ENCODE measurements at regions not wholly inside any gene's neighbourhood (a gene's known extent, or its start where the extent isn't known, plus 50 kb on each side); places are given as distances from the start of the nearest gene placed in this dataset.

DNA sequence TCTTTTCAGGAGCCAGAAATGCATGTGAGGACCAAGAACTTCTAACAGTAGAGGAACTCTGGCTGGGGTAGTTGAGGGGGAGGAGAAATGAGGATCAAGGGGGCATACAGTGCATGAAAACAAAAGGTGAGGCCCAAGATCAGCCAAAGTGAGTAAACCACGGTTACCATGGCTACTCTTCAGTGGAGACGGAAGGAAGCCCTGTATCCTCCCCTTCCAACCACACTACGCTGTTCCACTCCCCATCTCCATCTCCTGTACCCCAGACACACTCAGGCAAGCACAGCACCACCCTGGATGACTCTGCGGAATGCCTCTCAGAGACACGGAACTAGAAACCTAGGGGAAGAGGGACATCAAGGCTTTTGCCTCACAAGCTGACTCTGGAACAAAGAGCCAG is 157.6 kb upstream of the CAMK1G start:
- no peak for DNase-seq

DNA sequence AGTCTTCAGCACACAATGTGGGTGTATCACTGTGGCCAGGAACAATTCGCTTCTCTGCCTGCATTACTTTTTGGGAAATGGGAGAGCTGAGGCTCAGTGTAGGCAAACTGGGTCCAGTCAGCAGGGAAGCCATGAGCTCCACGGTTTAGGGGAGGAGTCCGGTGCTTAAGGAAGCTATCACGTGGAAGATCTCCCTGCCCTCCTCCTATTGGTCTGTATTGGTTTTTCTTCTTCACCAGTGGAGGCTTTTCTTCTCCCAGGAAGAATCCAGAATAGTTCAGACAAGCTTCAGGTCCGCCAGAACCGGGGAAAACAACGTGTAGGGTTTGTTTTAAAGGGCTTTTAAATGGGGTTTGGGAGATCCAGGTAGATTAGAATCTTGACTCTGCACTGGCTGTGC is 156.2 kb upstream of the CAMK1G start:
- DNase-seq: no peak

DNA sequence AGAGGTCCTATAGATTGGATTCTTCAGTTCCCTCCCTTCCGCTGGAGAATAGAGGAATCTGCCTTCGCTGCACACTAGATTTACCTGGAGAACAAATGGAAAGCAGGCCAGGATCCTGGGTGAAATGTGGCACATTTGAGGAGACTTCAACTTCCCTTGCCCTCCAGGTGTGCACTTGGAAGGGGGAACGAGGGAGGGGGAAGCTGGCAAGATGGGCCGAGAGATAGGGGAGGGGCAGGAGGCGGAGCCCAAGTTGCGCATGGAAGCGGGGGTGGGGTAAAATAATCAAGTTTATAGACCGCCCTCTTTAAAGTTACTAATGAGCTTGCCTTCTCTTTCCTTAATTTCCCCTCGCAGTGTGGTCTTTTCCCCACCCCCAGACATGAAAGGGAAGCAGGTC is 155.7 kb upstream of the CAMK1G start:
- no peak for DNase-seq

DNA sequence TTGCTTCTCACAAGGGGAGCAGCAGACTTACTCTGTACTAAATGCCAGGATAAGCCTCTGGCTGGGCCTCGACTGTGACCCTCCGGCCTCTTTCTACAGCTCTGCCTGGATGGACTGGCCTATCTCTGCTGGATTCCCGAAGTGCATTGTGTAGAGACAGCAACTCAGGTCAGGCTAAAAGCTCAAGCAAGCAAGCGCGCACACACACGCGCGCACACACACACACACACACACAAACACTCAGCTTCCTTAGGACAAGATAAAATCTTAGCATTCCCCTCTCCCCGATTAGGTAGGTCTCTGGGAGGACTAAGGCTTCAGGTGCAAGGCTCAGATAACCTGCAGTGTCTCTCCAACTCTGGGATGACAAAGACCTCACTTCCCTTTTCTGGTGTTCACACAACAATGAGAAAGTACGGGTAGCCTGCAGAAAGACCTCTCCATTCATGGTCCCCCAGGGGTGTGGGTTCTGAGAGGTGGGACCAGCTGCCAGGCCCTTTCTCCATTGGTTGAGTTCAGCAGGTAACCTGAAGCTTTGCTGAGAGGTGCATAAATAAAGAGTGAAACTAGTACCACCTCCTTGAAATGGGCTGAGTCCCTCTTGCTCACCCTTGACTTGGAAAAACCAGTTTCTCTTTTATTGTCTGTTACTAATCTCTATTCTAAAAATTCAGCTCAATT is 155.1 kb upstream of the CAMK1G start:
- DNase-seq: no peak

DNA sequence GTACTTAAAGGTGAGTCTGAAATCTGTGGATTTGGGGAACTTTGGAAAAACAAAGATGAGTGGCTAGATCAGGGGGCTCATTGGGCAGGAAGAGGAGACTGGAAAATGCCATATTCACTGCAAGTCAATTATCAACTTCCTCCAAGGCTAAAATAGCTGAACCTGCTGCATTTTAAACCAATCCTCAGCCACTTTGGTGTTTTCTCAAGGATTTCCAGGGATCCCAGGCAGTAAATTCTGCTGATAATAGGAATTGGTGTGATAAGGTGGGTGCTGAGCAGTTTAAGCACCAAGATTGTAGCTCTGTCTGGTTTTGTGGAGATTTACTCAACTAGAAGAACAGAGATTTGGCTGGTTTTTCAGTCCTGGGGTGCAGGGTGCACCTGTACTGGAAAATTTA is 153.9 kb upstream of the CAMK1G start:
- no peak for DNase-seq

DNA sequence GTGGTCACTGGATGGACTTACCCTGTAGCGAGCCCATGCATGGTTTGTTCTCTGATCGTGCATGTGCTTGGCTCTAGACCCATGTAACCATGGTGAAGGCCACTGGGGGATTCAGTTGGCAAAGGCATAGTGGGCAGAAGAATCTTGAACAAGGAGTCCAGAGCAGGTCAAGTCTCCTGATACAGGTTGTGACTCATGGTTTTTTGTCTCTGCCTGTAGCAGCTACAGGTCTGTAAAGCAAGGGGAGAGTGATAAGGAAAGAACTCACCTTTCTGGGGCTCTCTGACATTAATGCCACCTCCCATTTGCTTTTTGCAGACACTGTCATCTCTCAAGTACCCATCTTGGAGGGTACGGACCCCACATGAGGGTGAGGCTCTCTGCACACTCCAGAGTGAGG is 153.4 kb upstream of the CAMK1G start:
- no peak for DNase-seq

DNA sequence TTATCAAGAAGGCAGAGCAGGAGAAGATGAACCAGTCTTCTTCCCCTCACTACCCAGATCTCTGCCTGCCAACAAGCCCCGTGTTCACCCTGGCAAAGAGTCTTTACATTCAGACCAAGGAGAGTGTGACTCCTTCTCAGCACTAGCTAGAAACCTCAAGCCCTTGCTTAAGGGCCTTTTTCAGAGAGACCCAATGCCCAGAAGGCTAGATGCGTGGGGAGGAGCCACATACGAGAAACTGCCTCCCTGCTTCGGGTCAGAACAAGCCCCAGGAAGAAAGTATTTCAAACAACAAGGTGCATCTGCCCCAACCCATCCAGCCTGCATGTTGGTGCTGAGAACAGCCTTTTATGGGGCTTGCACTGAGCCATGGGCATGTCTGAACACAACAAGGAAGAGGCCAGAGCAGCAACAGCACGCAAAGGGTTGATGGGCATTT is 152.7 kb upstream of the CAMK1G start:
- DNase-seq: no peak

DNA sequence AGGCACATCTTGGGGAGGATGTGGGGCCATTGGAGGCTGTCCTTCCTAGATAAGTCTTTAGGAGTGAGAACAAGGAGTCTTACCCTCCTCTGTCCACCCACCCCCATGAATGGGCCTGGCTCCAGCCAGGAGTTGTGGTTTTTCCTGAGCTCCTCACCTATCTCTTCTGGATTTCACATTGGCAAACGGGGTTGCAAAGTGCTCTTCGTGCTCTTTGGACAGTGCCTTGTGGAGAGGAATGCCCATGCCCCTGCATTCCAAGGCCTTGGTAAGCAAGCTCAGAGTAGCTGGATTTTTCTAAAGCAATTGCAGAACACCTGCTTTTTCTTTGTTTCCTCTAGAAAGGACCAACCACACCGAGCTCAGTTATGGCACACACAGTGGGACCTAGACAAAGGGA is 152.1 kb upstream of the CAMK1G start:
- no peak for DNase-seq

DNA sequence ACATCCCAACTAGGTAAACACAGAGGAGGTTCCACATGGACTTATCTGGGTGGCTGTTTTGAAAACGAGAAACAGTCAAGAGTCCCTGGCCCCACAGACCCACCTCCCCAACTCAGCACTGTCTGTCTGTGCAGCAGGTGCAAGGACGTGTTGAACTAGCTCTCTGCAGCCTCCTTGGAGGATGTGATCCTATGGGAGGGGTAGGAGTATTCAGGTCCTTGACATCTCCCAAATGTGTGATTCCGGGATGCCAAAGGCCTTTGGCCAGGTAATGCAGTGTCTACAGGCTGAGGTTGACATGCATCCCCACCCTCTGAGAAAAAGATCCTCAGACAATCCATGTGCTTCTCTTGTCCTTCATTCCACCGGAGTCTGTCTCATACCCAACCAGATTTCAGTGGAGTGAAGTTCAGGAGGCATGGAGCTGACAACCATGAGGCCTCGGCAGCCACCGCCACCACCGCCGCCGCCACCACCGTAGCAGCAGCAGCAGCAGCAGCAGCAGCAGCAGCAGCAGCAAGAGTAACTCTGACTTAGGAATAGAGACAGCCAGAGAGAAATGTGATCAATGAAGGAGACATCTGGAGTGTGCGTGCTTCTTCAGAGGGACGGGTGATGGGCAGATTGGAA is 151.6 kb upstream of the CAMK1G start:
- DNase-seq: no peak

DNA sequence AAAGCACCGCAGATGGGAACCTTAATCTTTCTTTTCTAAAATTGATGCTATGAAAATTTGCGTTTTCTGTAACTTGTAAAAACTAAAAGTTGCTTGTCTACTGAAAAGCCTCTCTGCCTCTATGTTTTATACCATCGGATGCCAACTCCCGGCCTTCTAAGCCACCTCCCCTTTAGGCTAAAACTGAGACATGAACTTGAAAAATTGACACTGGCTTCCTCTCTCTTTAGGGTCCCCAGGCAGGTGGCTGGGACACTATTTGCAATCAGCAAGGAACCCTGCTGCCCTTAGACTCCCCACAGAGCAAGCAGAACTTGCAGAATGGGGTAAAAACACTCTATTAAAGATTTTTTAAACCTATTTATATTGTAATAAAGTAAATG is 151.1 kb upstream of the CAMK1G start:
- DNase-seq: no peak

DNA sequence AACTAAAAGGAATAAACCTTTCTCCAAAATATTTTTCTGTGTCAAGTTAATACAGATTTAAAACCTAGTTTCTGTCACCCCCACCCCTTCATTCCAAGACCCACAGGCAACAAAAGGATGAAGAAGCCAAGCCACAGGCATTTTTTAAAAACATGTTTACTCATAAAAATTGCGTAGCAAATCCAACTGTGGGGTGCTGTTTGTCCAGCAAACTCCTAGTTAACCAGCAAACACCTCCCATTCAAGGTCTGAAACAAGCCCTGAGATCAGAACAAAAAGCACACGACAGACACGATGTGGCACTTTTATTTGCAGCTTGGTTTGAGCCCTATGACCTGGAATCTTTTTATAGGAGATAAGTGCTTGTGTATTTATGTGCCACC is 149.9 kb upstream of the CAMK1G start:
- DNase-seq: no peak

DNA sequence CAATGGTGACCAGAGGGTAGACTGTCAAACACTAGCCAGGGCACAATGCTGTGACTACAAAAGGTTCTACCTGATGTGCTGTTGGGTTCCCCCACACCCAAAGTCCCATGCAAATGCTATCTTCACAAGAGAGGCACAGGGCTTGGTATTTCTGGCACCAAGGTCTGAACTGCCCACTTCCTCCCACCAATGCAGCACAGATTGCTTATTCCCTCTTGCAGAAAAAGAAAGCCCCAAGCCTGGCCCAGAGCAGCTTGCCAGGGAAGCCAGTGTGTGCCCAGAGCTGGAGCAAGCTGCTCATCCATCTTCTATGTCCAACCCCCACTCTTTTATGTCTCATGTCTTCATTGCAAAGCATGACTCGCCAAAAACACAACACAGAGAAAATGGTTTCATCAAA is 149.4 kb upstream of the CAMK1G start:
- no peak for DNase-seq

DNA sequence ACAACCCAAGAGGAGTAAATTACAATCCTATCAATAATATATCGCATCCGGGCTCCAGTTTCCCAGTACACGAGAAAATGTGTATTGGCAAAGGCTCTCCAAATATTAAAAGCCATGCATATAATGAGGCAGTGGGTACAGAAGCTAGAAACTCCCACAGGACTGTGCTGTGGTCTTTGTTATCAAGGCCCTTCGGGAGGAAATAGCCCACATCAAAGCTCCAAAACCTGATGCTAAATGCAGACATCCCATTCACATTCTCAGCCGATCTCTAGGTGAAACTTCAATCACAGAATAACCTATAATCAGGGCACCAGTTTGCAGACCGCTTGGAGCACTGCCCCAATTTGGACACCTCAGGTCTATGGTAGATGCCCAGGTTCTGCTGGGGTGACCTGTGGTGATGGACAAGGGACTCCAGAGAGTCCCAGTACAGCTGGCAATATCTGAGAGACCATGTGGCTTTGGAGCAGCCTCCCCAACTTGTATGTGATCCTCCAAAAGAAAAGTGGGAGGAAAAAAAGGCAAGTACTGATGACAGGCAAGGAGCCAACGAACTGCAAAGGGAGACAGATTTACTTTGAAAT is 148.8 kb upstream of the CAMK1G start:
- DNase-seq: no peak

DNA sequence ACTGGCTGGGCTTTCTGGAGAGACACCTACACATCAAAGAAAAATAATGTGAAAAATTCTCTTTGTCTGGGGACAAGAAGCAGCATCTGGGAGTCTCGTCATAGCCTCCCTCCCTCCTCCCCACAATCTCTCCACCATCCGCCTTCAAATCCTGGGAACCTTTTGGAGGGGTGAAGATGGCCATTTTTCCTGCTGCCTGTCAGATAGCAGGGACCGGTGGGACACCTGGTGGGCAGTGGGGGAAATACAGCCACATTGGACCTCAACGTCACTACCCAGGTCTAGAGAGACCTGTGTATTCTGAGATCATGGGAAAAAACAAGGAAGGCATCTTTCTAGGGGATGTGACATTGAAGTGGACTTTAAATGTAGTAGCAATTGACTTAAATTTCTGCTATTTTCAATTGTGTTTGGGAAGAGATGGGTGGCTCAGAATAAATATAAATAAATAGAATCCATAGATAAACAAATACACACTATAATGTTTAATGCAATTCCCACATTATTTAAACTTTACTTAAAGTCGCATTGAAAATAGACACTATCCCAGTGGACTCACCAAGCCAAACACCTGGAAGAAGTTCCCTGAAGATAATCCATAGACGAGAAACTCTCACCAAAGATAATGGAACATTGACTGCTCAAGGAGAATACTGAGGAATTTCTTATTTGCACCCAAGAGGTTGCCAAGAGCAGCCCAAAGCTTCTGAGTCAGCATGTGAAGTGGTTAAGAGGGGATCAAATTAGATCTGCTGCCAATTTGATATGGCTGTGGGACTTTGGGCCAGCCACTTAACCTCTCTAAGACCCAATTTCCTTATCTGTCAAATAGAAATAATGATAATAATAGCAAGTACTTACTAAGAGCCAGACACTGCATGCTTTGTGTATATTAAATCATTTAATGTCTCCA is 147.6 kb upstream of the CAMK1G start:
- DNase-seq: peak; percentile 27

DNA sequence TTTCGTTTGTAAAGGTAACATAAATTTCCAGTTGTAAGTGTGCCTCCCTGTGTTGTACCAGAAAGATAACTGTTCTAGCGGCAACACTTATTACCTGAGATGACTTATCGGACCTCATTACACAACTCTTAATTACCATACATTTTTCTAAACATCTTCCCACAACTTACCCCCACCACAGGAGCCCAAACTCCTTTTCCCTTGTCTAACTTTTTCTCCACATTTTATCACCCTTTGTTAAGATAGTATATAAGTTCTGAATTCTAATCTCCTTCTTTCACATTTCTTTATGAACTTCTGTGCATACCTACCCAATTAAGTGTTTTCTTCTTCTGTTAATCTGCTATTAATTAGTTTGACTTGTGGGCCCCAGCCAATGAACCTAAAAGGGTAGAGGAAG is 143.7 kb upstream of the CAMK1G start:
- no peak for DNase-seq

DNA sequence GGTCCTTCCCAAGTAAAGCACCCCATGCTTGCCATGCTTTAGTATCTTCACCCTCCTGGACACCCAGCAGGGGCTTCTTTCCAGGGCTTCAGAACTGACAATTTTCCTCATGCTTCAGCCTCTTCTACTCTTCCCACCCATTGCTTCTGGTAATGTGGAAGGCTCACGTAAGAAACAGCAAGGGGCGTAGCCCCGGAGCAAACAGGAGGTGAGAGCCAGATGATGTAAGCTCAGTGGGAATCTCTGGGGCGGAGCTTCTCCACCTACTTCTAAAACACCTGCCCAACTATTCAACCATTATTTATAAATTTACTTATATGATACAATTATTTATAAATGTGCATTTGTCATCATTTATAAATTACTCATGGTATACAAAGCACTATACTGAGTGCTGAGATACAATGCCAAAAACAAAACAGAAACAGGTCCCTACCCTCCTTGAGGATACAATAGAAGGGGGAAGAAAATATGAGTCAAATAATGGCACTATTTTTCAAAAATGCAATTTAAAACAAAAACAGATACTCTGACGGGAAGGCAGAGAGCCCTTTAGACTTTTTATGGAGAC is 140.1 kb upstream of the CAMK1G start:
- DNase-seq: no peak

DNA sequence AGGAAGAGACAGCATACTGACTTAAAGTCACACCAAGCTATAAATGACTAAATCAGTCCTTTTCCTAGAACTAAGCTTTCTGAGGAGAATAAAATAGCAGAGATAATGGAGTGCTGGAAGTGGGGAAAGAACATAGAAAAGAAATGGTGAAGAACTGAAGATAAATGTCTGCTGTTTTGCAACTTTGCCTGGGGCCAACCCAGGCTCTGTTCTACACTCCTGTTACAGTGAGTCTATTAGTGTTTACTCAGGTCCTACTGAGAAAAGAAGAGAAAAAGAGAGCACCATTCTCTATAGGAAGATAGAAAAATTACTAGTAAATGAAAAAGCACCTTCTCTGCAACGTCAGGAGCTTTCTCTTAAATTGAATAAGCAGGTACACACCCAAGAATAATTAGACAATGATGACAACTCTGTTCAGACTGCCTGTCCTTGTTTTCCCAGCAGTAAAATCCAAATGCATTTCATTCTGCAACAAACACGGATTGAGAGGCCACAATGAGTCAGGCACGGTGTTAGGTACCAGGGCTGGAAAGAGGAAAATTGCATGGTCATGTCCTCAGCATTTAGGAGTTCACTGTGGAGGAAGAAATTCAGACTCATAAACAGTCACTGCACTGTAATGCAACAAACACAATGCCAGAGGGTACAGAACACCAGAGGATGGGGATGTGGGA is 139.4 kb upstream of the CAMK1G start:
- no peak for DNase-seq

DNA sequence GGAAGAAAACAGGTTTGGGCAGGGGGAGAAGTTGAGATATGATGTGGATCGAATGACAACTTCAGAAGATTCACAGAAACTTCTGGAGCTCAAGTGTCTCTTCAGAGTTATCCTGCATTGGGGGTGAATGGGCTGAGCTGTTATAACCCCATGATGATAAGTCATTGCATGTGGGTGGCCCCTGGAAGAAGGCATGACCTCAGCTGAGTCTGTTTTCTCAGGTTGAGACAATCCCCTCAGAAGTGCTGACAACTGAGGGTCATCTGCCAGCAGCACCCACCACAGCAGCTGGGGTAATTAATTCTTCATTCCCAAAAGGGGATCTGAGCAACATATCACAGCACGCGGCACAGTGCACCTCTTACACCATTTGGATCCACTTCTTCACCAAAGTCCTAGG is 138.6 kb upstream of the CAMK1G start:
- DNase-seq: no peak

DNA sequence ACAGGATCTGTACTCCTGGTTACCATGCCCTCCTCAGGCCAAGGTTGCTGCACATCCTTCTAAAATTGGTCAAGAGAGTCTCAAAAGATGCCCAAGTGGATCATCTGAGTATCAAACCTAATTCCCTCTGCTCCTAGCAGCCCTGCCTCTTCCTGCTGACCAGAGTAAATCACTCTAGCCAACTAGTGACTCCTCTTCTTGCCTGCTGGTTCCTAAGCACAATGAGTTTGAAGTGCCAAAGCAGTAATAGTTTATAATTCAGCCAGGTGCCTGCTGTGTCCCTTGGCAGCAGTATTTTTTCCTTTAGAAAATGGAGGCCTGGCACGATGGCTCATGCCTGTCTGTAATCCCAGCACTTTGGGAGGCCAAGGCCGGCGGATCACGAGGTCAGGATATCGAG is 137.9 kb upstream of the CAMK1G start:
- DNase-seq: no peak

DNA sequence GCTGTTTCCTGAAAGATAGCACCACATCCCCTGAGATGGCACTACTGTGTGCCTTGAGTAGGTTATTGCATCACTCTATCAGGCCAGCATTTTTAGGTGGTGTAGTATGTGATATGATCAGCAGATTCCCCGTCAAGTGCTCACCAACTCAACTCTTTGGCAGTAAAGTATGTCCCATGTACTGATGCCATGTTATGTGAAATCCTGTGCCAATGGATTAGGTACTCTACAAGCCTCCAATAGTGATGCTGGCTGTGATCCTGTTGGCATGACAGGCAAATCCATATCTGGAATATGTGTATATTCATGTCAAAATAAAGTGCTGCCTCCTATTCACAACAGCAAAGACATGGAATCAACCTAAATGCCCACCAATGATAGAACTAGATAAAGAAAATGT is 137.2 kb upstream of the CAMK1G start:
- no peak for DNase-seq

DNA sequence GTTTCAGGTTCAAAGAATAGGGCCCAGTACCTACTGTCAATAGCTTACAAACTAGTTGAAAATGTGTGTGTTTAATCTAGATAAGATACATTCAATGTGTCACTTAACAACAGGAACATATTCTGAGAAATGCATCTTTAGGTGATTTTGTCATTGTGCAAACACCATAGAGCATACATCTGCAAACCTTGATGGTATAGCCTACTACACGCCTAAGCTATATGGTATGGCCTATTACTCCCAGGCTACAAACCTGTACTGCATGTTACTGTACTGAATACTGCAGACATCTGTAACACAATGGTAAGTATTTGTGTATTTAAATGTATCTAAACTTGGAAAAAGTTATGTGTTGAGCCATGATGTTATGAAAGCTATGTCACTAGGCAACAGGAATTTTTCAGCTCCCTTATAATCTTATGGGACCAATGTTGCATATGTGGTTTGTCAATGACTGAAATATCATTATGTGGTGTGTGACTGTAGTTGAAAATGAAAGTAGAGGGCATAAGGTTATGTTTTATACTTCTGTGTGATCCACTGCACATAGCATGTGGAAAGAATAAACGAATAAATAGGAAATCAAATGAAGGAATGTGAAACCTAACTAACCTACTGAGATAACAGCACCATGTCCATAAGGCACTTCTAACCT is 129.0 kb upstream of the CAMK1G start:
- peak; percentile 25 for DNase-seq

DNA sequence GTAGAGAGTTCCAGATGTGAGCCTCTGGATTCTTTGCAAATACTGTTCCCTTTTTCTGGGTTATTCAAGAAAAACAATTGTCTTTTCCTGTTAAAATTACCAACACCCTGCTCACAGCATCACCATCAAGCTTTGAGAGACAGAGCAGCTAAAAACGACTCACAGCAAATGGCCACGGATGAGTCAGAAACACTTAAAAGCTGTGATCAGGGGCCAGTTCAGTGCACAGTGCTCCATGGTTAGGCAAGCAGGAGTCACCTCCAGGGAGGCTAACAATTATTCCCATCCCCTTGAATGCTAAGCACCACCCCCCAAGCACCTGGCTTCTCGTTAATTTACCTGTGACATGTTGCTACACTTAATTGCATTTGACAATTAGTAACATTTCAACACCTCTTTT is 128.4 kb upstream of the CAMK1G start:
- no peak for DNase-seq

Data from MV-4-11 (cell line).